Stimulated activated CD4-positive, alpha-beta T cell treated with anti-CD3 and anti-CD28 coated beads, Interleukin-1b, Interleukin-23, amount 100 ng/mL, for 1 hour (primary cell): ENCODE measurements at regions not wholly inside any gene's neighbourhood (a gene's known extent, or its start where the extent isn't known, plus 50 kb on each side); places are given as distances from the start of the nearest gene placed in this dataset.

ENCODE experiments used
- DNase-seq, 2 donors: peaks; one replicate each; pipeline ENCODE4 v3.0.0-alpha.2; 2020; ENCODE audit warnings: low read depth in 2 of 2

DNA sequence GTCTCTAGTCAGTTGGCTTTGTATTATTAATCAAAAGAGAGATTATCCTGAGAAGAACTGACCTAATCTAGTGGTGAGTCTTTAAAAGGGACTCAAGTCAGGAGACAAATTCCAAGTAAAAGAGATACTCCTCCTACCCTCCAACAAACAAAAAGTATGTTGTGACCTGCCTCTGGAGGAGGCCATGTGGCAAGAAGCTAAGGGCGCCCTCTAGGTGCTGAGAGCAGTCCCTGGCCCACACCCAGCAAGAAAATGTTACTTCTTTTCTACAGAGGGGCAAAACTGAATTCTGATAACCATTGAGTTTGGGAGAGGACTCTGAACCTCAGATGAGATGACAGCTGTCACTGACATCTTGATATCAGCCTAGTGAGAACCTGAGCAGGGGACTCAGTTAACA, 953.6 kb upstream of the AGA start:
- DNase-seq, result no peak

DNA sequence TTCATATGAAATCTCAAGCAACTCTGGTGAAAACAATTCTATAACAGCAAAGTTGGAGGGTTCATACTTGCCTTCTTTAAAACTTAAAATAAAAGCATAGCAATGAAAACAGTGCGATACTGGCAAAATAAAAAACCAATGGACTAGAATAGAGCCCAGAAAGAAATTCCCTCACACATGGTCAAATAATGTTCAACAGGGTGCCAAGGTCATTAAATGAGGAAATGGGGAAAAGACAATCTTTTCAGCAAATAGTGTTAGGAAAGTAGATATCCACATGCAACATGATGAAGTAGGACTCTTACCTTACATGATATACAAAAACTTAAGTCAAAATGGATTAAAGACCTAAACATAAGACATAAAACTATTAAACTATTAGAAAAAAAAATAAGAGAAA, 970.2 kb upstream of the AGA start:
- DNase-seq, result no peak

DNA sequence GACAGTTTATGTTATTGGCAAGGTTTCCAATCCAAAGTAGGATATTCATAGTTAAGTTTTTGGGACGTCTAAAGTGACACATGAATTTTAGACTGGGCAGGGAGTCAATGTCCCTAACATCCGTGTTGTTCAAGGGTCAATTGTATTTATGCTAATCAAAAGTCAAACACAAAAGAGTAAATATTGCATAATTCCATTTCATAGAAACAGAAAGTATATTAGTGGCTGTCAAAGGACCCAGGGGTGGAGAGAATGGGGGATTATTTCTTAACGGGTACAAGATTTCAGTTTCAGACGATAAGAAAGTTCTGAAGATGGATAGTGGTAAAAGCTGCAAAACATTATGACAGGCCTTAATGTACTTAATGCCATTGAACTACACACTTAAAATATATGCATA, 971.8 kb upstream of the AGA start:
- DNase-seq, result no peak

DNA sequence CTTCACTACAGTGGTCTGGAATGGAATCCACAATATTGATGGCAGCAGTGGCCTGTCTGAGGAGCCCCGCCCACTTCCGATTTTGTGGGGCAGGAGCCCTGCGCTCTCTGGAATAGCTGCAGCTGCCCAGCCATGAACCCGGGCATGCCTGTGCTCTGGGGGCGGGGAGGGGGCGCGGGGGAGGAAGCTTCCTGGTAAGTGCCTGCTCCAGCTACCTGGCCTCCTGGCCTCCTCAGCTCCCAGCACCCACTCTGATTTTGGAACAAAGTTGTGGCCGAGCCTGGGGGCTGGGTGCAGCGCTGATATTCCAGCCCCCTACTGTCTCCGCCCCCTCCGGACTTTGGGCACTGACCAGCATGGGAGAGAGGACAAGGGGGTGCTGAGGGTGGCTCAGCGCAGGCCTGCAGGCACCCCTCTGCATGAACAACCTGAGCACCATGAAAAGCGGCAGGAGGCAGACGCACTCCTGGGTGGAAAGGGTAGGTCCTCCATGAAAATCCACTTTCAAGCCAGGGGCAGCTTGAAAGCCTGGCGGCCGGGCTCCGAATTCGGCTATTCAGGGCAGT, 972.7 kb upstream of the AGA start:
- DNase-seq, result no peak

DNA sequence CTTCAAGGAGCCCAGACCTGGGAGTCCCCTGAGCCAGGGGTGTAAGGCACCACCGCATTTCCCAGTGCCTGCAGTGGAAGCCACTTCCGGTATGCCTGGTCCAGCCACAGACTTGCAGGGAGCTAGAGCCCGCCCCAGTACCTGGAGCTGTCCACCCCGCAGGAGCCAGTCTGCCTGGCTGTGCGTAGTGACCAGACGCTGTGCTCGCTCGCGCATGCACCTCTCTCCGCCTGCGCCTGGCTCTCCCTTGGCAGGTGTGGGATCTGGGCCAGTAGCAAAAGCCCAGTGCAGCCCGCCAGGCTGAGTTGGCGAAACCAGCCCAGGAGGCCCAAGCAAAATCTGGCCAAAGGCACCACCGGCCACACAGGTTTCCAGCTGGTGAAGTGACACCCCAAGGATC, 973.7 kb upstream of the AGA start:
- DNase-seq, result no peak

DNA sequence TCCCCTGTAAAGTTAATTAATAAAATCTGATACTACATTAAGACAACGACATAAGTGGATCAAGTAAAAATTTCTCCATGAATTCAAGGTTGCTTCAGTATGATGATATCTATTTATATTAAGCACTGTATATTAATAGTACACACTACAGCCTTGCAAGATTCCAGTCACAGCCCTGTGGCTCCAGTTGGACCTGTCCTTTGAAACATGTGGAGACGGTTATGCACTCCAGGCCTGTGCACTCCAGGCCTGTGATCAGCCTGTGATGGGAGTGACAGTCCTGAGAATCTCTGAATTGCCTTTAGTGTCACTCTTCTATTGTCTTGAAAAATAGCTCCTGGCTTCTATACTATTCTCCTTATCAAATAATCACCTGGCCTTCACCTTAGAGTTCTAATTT, 981.1 kb upstream of the AGA start:
- no peak for DNase-seq

DNA sequence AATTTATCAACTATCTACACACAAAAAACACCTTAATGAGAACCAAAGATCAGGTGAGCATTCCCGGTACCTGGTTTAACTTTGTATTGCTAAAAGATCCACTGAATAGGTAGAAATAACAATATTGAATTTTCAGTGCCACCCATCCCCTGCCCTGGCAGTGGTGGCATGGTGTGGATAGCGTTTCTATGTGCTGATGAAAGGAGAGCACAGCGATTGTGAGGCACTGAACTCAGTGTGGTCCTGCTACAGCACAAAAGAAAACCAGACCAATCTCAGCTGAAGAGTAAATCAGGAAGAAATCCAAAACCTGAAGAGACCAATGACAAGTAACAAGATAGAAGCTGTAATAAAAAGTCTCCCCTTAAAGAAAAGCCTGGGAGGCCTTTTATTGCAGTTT, 984.6 kb upstream of the AGA start:
- DNase-seq, result no peak

DNA sequence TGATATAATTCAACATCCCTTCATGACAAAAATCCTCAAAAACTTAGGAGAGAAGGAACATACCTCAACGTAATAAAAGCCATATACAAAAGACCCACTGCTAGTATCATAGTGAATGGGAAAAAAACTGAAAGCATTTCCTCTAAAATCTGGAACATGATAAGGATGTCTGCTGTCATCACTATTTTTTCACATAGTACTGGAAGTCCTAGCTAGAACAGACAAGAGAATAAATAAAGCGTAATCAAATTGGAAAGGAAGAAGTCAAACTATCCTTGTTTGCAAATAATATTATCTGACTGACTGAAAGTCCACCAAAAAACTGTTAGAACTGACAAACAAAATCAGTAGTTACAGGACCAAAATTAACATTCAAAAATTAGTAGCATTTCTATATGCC, 985.4 kb upstream of the AGA start:
- DNase-seq, result no peak

DNA sequence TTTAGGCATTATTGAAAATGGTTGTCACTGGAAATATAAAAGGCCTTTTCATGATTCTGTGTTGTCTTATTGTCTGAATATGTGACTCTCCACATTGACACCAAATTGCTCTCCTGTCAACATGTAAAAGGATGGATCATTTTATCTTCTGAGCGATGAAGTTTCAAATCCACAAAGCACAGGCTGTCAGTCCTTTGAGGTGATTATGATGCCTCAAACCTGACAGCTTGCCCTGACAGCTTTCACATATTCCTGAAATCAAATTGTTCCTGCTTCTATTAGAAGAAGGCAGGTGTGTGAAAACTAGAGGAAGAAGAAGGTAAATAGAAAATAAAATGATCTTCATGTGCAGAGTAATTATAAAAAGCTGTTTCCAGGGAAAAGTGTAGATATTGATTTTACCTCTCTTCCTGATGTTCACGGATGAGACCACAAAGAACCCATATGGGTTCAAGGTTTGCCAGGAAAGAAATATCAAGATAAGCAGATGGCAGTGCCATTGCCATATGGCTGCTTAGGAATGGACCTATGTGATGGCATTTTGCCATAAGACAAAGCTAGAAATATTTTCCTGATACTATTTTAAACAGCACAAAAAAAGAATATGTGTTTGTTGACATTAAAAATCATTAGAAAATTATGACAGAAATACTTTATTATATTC, 1006.3 kb upstream of the AGA start:
- no peak for DNase-seq

DNA sequence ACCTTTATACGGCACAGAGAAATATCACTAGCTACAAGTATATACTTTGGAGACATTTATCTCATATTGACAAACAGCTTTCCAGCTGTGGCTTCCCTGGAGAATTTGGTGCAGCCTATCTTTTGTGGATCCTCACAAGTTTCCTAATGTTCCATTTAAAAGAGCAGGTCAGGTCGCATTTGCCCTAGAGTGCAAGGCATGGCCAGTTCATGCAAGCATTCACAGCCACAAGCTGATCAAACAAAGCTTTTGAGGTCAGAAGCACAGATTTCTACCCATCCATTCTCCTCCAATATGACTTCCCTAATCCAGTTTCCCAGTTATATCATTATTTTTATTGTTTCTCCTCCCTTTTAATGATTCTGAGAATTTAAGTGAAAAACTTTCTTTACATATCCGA, 1008.4 kb upstream of the AGA start:
- no peak for DNase-seq

DNA sequence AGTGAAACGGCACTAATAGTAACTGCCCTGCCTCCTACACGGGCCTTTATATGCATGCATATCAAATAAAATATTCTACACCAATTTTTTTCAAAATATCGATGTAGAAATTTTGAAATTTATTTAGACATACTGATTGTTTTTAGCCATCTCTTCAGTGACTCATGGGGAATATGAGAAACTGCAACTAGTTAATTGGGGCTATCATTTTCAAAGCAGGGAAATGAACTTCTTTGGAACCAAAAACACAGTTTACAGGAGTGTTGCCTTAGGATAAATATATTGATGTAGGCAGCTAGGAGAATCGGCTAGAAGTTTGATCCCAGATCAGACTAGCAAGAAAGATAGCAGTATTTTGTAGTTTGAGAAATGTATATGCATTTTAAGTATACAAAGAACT, 1010.8 kb upstream of the AGA start:
- no peak for DNase-seq

DNA sequence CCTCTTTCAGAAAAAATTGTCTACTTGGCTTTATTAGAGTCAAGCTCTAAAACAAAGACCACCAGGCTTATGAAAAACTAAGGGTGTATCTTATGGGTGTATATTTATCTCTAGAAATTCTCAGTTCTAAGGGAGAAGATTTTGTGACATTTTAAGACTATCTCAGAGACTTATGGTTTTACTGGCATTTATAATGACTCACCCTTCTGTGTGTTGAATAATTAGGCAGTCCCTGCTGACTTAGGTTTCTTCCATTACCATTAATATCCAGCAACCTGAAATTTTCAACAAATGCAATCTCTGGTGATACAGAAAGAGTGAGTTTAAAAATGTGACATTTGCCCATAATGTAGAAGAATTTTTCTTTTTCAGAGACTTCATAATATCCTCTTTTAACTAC, 1015.0 kb upstream of the AGA start:
- no peak for DNase-seq

DNA sequence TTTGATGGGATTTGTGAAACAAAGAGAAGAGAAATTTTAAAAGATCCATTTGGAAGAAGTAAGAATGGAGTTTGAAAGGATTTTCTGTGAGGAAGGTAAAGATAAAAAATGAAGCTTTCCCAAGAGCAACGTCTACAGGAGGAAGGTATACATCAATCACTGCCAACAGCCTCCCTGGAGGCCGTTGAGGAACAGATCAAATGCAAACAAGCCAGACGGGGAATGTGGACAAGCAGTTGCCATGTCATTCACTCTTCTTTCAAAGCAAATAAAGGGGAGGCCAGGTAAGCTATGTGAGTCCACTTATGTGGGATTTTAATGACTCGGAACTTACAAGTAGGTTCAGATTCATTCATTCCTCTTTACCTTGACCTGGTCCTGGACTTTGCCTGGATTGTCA, 1020.5 kb upstream of the AGA start:
- no peak for DNase-seq

DNA sequence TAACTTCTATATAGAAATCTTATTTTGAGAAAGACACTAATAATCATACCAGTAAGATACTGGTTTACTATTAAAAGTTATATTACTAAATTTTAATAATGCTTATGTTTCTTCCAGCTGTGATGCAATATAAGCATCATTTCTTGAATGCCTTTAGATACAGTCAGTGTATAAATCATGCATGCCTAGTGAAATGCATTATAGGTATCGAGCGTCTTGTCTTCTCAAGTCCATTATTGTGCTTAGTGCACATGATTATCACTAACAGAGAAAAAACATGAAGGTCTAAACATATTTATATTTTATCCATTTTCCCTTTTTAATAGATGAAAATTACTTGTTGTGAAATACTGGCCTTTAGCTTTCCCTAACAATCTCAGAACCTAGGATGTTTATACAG, 1021.5 kb upstream of the AGA start:
- DNase-seq, result no peak

DNA sequence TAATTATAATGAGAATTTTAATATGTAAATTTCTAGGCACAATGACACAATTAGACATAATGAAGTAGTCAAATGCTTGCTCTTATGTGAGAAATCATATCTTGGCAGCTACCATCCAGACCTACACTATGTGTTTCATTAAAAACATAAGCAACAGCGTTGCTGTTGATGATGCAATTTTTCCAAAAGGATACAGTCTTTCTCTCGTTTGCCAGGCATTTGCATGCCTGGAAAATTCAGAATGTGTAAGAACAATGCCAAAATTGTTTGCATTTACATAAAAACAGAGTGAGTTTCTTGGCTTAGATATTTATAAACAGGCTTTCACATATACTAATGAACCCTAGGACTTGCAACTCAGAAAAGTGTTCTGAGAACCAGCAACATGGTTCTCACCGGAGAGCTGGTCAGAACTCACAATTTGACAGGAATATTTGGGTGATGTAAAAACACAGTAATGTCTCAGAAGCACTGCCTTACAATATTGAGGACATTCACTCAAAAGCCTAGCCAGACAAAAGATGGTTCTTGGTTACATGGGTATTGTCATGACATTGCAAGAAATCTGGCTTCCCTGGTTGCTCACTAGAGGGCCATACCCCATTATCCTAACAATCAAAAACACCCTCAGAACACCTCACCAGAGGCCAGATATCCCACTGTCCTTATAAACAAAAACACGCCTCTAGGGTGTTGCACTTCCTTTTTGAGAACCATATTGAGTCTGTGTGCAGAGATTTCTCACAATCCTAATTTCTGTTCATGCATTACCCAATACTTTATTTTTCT, 1029.0 kb upstream of the AGA start:
- DNase-seq, result no peak

DNA sequence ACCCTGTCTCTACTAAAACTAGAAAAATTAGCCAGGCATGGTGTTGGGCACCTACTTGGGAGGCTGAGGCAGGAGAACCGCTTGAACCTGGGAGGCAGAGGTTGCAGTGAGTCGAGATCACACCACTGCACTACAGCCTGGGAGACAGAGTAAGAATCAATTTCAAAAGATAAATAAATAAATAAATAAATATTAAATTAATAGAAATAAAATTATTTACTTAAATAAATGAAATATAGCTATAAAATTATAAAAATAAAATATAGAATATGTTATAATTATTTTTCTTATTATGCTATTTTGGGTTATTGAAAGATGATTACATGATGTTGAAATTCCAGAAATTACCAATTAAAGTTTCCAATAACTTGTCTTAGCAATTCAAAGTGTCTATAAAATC, 1029.8 kb upstream of the AGA start:
- no peak for DNase-seq

DNA sequence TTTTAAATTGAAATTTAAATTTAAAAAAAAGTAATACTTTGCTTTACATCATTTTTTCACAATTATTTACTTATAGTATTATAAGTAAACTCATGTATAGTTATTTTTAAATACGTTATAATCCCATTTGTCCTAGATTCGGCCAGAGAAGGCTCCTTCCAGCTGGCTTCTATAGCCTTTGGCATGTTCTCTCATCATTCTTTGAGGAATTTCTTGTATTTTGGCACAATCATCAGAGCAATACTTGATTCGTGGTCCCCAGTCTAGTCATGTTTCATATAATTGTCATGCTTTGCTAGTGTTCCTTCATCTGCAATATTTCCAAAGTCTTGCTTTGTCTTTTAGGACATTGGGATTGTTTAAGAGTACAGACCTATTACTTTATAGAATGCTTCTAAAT, 1037.9 kb upstream of the AGA start:
- no peak for DNase-seq

DNA sequence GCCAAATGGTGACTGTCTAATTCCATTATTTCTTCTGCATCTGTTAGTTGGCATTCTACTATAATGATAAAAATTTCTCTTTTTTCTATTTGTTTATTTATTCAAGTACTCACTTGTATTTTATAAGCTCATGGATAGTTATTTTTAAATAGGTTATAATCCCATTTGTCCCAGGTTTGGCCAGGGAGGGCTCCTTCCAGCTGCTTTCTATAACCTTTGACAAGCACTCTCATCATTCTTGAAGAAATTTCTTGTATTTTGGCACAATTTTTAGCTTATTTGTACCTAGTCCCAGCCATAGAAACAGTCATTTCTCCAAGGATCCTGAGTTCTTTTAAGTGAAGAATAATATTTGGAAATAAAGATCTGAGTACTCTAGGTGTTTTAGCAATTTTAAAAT, 1038.6 kb upstream of the AGA start:
- DNase-seq, result no peak

DNA sequence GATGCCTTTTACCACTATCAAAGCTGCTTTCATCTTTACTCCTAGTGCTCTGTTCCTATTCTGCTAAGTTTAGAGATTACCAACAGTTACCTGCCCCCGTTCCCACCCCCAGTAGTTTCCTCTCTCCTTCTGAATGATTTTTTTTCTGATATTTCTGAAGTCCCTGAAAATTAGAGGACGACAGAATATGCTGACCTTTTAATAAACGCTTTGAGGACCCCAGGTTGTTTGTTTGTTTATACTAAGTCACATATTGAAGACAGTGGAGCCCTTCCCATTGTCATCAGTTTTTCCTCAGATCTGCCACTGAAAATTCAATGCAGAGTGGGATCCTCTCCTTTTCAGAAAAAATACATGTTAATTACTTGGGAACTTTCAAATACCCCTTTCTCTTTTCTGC, 1039.3 kb upstream of the AGA start:
- DNase-seq, result no peak

DNA sequence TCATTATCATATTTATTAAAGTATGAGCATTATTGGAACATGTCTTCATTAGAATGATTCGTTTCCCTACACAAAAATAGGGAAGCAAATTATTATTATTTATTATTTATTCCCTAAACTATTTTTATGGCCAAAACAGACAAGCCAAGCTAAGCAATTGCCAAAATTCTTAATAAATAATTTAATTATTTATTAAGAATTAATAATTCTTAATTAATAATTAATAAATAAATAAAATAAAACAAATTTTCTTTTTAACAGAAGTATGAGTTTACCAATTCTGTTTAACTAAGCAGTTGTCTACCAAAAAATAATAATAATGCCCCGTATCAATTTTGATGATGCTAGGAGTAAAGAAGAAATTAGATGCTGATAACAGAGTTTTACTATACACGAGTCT, 1080.8 kb upstream of the AGA start:
- no peak for DNase-seq

DNA sequence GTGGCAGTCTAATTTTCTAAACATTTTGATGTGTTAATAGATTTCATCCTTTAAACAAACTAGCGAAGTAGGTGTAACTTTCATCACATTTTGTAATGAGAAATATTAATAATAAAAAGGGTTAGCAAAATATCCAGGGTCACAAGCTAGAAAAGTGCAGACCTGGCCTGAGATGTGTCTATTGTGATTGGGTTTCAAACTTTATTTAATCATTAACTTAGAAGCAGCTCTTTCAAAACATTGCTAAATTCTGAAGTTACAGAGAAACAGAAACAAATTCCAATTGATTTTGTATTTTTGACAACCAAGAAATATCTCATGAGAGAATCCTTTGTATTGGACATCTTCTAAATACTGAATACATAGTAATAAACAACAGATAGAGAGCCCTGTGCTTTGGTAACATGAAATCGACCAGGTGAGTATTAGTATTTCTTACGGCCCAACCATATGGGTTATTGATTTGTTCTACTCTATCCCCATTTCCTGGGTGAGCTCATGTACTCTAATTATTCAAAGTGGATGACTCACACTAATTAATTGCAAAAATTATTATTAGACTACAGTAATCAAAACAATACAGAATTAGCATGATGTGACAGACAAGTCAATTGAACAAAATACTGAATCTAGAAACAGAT, 1093.8 kb upstream of the AGA start:
- DNase-seq, result no peak

DNA sequence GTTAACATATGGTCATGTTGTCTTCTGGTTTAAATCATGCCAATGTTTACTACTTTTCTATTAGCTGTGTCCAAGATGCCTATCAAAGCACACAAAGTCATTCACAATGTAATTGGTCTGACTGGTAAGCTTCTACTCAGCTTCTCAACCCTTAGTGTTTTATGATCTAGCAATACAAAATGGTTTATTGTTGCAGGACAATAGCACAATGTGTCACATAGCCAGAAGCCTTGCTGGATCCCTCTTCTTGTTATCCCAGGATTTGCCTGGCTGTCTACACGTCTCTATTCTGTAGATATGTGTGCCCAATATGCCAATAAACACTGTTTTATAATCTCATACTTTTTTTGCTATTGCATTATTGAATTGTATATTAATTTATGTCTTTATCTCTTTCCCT, 1111.0 kb upstream of the AGA start:
- DNase-seq, result no peak

DNA sequence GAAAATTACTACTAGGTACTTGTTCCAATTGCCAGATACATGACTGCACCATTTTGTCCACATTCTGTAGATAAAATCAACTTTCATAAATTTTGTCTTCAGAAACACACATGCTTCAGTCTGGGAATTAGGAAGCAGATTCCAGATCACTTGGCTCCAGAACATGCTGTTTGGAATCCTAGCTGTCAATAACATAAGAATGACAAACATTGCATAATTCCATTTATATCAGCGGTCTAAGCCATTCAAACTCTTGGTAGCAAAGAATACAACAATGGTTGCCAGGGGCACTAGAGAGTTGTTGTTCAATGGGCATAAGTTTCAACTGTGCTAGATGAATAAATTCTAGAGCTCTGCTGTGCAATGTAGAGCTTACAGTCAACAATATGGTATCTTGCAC, 1112.1 kb upstream of the AGA start:
- no peak for DNase-seq
